HG03280 (cell line): ENCODE measurements at regions not wholly inside any gene's neighbourhood (a gene's known extent, or its start where the extent isn't known, plus 50 kb on each side); places are given as distances from the start of the nearest gene placed in this dataset.

Experiments
- ATAC-seq: cut with Tn5 transposase; IDR thresholded peaks from one replicate; pipeline ENCODE4 v1.9.1; 2021; ENCODE audit warnings: mild to moderate bottlenecking, moderate library complexity; ENCODE audit not compliant: unreplicated experiment

DNA sequence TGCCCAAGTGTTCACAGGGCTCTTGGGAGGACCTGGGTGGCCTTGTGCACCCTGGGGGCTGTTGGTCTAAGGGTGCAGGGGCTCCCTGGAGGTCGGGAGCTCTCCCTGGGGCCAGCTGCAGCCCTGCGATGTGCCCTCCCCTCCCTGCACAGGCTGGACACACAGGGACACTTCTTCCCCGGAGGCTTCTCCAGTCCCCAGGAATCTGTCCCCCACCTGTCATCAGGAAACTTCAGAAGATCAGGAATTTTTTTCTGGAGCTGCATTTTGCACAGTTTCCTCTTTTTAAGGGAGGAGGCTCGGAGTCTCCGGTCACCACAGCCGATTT lies 66.9 kb upstream of the BHLHE23 start:
- ATAC-seq = no peak

DNA sequence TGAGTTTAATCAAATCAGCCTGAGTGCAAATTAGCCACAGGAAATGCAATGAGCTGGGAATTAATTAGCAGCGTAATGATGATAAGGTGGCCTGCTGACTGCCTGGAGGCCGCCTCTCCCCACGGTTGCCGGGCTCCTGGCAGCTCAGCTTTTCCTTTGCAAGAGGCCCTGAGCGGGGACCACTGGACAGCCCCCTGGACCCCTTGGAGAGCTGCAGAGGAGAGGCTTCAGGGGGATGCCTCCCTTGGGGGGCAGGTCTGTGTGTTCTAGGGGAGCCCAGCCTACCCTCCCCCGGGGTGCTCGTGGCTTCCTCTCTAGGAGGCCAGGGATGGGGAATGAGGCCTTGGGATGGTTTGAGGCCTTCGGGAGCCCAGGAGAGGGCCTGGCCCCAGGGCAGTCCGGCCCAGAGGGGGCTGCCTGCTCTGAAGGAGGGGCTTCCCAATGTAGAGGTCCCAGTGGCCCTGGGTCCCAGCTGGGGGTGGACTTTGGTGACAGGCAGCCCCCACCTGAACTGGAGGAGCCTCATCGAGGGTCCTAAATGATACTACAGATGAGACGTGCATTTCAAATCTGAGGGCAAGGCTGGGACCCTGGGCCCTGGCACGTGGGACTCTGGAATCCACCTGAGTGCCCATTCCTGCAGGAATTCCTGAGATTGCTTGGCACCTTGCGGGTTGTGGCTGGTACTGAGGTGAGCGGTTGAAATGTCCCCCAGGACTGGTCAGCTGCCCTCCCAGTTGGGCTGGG lies 66.4 kb upstream of the BHLHE23 start:
- ATAC-seq = no peak

DNA sequence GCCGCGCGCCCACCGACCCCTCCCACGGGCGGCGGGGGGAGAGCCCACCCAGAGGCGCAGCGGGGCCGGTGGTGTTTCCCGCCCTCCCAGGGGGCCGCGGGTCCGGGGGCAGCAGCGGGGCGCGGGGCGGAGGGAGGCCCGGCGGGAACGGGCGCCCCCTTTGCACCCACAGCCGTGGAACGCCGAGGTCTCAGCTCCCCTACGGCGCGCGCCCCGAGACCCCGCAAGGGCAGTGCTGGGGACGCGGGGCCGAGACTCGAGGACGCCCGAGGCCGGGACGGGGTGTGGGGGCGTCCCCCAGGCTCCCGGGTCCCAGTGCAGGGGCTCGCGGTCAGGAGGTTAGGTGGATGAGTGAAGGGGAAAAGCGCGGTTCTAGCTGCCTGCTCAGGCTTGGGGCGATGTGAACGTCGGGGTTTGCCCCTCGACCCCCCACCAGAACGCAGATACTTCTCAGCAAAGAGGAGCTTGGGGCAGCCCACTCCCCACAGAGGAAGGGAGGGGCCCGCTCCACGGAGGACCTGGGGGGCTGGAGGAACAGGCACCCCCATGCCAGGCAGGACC lies 65.5 kb upstream of the BHLHE23 start:
- no peak for ATAC-seq

DNA sequence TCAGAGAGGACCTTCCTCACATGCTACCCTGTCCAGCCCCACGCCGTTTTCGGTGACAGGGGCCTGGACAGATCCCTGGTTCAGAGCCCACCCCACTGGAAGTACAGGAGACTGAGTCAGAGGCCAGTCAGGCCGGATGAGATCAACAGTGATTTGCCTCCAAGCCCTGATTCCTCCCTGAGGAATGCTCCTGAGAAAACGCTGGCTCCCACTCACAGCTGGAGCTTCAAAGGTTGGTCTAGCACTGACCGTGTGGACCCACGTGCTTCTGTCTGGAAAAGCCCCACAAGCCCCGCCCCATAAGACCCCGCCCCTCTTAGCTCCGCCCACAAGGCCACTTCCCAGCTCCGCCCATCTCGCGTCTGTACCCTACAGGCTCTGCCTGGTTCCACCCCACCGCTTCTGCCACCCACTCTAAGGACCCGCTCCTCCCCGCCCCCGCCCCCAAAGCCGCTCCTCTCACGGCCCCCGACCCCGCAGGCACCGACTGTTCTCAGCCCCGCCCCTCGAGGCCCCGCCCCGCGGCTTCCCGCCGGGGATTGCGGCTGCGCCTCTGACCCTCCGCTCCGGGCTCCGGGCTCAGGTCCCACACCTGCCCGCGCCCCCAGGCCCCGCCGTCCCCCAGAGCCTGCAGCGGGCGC lies 64.9 kb upstream of the BHLHE23 start:
- ATAC-seq = no peak

DNA sequence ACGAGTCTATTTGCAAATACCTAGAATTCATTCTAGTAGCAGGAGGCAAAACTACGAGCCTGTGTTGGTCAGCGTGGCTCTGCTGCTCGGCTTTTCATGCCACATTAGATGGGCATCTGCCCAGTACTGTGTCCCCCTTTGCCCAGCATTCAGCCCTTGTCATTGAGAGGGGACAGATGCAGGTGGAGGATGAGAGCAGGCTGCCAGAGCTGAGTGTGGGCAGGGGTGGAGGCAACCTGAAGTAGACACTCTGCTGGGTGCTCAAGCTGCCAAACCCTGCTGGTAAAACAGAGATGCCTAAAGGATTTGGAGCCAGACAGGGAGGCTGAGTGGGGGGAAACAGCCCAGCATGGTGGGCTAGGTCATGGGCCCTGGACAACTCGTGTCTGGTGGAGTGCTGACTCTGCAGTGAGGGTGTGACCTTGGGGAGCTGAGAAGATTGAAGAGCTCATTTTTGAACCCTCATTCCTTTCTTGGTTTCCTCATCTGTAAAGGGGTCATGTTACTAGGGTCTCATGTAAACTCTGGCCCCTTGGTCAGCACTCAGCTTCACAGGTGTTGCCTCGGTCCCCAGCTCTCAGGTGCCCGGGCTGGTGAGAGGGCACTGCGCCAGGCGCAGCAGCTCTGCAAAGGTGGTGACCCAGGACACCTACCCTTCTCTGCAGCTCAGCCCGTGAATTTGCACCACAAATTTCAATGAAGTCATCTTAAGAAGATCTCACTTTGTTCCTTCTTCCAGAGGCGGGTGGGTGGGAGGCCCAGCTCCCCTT lies 64.2 kb upstream of the BHLHE23 start:
- no peak for ATAC-seq

DNA sequence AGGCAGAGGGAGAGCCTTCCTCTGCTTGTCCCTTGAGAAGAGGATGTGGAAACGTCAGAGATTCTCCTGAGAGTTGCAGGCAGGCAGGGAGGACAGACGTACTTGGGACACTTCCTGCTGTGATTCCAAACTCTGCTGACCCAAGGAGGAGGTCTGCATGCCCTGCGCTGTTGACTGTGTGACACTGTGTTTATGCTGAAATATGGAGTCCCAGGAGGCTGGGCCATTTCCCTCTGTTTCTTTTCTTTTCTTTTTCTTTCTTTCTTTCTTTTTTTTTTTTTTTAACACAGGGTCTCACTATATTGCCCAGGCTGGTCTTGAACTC lies 63.5 kb upstream of the BHLHE23 start:
- ATAC-seq = no peak

DNA sequence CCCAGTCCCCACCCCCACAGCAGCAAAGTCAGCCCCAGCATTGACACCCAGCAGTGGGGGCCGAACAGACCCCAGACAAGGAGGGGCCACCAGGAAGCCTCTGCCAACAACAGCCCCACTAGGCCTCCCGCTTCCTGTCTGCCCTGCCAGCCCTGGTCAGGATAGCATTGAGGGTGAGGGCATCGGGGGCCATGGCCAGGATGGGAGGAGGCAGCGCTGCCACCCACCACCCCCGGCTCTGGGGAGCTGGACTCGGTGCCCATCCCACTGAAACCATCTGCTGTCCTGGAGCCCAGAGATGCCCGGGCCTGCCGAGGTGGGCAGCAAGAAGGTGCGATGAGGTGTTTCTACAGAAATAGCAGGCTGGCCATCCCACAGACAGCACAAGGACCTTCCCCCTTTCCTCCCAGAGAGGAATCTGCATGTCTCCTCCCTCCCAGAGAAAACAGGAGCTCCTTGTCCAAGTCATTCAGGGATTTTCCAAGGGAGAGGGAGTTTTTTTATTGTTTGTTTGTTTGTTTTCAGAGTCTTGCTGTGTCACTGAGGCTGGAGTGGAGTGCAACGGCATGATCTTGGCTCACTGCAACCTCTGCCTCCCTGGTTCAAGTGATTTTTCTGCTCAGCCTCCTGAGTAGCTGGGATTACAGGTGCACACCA lies 62.1 kb upstream of the BHLHE23 start:
- ATAC-seq = no peak

DNA sequence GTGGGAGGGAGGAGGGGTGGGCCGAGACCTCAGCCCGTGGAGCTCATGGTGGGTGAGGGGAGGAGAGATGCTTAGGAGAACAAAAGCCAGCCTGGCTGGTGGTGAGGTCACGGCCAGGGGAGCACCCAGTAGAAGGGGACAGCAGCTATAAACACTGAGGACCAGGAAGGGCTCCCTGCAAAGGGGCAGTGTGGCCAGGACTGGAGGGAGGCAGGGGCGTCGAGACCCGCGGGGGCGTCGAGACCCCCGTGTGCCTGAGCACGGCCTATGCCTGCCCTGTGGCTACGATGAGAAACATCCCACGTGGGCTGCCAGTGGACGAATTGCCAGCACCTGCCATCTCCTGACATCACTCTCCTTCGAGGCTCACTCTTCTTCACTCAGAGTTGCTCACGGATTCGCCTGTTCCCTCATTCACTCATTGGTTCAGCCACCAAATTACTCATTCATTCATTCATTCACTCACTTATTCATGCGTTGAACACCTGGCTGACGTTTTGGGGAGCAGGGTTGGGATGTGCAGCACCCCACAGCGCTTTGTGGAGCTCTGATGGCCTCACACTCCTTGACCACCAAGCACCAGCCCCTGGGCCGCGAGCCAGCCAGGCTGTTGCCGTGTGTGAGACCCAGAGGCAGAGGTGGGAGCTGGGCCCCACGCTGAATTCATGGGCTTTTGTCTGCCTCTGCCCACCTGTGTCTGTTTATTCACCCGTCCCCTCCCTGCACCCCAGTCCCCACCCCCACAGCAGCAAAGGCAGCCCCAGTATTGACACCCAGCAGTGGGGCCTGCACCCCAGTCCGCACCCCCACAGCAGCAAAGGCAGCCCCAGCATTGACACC lies 61.2 kb upstream of the BHLHE23 start:
- no peak for ATAC-seq

DNA sequence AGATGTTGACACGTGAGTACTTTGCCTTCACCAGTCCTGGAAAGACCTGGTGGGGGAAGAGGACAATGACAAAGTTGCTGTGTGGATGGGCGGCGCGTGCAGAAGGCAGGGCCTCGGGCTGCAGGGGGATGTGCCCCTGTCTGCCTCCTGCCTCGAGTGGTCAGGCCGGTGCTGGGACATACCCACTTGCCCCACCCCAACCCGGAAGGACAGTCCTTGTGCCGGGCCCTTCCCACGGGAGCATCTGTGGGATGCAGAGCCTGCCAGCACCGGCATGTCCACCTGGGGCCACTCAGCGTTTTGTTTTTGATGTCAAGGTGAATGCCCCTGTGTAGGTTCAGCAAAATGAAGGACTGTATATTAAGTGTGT lies 60.5 kb upstream of the BHLHE23 start:
- no peak for ATAC-seq

DNA sequence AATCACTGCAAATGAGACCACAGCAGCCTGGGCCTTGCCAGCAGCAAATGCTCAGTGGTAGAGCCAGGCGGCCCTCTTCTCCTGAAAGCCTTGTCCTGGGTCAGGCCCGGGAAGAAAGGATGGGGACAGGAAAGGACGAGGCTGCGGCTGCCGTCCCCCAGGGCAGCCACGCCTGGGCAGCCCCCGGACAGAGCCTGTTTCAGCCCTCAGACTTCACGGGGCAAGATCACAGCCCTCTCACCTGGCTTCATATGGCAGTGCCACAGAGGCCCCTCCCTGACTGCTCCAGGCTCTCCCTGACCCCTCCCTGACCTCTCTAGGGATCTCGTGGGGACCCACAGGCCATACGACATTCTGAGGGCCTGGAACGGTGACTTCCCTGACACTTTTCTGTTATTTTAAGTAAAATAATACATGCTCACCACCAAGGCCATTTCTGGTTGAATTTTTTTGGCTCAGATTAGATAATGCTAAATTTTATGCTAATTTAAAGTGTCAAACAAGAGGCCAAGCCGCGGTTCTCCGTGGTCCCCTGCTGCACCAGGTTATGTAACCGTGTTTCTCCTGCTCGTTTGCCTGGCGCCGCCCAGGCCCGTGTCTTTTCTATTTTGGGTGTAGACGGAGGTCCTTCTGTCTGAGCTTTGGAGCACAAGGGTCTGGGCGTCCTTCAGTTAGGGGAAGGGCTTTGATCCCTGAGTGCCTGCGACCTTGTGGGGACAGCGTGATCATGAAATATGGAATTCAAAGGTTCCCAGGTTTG lies 59.9 kb upstream of the BHLHE23 start:
- no peak for ATAC-seq

DNA sequence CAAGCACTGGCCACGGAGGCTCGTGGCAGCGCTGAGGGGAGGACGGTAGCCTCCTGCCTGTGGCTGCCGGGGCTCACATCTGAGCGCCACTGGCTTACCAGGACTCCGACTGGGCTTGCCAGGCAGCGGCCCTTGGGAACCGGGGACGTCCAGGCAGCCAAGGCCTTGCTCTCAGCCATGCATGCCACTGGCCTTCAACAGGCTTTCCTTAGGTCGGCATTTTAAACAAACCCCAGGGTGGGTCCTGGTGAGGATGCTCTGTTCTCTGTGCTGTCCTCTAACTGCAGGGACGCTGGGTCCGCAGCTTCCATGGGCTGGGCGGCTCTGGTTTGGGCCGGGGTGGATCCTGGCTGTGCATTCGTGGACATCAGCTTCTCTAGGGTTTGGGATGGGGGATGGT lies 59.1 kb upstream of the BHLHE23 start:
- no peak for ATAC-seq

DNA sequence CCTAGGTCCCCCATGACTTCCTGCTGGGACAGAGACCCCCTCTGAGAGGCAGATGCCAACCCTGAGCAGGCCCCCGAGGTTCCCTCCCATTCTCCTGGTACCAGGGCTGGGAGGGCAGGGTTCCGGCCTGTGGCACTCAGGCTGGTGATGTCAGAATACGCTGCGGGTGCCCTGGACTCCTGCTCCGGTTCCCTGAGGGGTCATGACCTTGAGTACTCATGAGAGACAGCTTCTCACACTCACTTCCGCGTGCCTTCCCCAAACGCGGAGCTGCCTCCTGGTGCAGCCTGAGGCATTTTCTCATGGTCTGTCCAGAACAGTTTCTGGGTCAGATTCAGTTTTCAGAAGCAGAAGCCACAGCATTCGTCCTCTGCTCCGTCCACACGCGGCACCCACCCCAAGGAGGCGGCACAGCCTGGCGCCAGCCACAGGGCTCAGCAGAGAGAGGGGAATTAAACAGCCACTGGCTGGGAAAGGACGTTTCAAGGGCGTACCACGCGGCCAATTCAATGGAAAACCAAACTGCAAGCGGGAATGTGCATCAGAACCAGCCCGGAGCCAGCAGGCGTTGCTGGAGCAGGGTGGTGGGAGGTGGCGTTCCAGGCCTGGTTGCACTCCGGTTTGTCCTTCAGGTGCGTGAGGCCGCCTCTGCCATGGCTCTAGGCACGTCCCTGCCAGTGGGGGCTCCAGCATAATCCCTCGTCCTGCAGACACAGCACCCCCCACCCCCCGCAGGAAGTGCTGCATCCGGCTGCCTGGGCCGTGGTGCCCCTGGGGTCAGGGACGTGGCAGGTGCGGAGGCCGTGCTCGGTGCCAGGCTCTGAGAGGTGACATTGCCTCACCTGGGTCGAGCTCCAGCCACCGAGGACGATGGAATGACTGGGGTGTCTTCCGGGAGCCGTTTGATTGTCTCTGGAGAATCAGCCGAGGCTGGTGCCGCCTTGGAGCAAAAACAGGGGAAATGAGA lies 58.3 kb upstream of the BHLHE23 start:
- ATAC-seq = no peak

DNA sequence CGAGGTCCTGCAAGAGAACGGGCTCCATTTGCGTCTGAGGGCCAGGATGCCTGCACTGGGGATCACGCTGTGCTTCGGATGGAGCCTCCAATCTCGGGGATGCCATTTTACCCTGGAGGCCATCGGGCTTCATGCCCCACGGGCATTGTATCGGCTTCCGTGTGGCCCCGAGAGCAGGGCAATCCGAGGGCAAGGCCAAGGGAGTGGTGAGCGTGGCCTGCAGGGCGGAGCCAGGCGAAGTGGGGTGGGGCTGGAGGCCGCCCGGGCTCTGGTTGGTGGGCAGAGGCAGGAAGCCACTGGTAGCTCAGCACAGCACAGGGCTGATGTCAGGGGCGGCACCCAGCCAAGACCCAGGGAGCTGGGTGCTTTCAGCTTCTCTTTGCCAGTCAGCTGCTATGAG lies 57.5 kb upstream of the BHLHE23 start:
- no peak for ATAC-seq

DNA sequence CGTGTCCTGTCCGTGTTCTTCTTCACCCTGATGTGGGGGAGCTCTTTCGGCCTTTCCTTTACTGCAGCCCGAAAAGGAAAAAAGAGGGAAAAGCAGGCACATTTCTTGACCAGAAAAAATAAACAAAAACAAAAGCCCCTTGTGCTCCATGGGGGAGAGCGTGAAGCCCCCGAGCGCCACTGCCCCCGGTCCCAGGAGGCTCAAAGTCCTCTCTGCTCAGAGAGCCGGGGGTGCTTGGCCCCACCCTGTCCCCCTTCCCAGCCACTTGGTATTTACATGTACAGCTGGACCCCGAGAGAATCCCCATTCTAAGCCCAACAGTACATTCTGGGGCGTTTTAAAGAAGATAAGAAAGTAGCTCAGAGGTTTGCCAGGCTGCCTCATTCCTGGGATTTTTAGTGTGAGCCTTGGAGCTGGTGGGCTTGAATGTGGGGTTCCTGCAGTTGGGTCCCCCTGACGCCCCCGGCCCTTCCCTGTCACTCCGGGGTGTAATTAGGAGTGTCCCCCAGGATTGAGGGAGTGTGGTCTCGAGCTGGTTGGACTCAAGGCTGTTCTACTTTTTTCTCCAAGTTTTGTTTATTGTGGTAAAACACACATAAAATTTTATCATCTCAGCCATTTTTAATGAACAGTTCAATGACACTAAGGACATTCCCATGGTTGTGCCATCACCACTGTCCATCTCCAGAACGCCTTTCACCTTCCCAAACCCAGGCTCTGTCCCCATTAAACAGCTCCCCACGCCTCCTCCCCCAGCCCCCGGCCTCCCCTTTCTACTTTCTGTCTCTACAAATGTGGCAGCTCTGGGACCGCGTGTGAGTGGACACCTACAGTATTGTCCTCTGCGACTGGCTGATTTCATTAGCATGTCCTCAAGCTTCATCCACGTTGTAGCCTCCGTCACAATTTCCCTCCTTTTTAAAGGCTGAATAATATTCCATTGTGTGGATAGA lies 55.7 kb upstream of the BHLHE23 start:
- no peak for ATAC-seq

DNA sequence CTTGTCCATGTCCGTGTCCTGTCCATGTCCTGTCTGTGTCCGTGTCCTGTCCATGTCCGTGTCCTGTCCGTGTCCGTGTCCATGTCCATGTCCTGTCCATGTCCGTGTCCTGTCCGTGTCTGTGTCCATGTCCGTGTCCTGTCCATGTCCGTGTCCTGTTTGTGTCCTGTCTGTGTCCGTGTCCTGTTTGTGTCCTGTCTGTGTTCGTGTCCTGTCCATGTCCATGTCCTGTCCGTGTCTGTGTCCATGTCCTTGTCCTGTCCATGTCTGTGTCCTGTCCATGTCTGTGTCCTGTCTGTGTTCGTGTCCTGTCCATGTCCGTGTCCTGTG lies 55.0 kb upstream of the BHLHE23 start:
- ATAC-seq = no peak

DNA sequence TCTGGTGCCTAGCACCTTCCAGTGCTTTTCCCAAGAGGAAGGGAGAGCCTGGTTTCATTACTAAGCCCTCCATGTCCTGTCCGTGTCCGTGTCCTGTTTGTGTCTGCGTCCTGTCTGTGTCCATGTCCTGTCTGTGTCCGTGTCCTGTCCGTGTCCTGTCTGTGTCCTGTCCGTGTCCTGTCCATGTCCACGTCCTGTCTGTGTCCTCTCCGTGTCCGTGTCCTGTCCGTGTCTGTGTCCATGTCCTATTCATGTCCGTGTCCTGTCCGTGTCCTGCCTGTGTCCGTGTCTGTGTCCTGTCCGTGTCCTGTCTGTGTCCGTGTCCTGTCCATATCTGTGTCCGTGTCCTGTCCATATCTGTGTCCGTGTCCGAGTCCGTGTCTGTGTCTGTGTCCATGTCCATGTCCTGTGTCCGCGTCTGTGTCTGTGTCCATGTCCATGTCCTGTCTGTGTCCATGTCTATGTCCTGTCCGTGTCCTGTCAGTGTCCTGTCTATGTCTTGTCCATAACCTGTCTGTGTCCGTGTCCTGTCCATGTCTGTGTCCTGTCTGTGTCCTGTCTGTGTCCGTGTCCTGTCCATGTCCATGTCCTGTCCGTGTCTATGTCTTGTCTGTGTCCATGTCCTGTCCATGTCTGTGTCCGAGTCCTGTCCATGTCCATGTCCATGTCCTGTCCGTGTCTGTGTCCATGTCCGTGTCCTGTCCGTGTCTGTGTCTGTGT lies 54.4 kb upstream of the BHLHE23 start:
- ATAC-seq = no peak
